HEK293 (cell line): ENCODE measurements at regions not wholly inside any gene's neighbourhood (a gene's known extent, or its start where the extent isn't known, plus 50 kb on each side); places are given as distances from the start of the nearest gene placed in this dataset.

ENCODE experiments used
- MYNN ChIP-seq: fragments of 450-650 bp; formaldehyde crosslinking; IDR thresholded peaks from 2 replicates; pipeline ENCODE4 v1.5.1; 2016; ENCODE audit warnings: missing biosample characterization, missing genetic modification characterization, borderline replicate concordance
- ZBTB48 ChIP-seq: fragments of 450-650 bp; formaldehyde crosslinking; IDR thresholded peaks from 2 replicates; pipeline ENCODE4 v1.5.1; 2016; ENCODE audit warnings: missing biosample characterization, missing genetic modification characterization
- ZNF311 ChIP-seq: fragments of 450-650 bp; formaldehyde crosslinking; IDR thresholded peaks from 2 replicates; pipeline ENCODE4 v1.5.1; 2017; ENCODE audit warnings: missing biosample characterization, missing genetic modification characterization, borderline replicate concordance
- ZNF341 ChIP-seq: fragments of 450-650 bp; formaldehyde crosslinking; IDR thresholded peaks from 2 replicates; pipeline ENCODE4; 2016; ENCODE audit warnings: low read depth, missing biosample characterization, missing genetic modification characterization
- ZNF394 ChIP-seq: fragments of 450-650 bp; formaldehyde crosslinking; IDR thresholded peaks from 2 replicates; pipeline ENCODE4 v1.5.1; 2016; ENCODE audit warnings: missing biosample characterization, missing genetic modification characterization, mild to moderate bottlenecking, moderate library complexity, borderline replicate concordance
- ZSCAN30 ChIP-seq: fragments of 450-650 bp; IDR thresholded peaks from 2 replicates; pipeline ENCODE4 v1.5.1; 2018; ENCODE audit warnings: missing biosample characterization, mild to moderate bottlenecking, missing genetic modification characterization, moderate library complexity
- TF ChIP-seq, protein P1 (sequence below): fragments of 450-650 bp; formaldehyde crosslinking; IDR thresholded peaks from 2 replicates; pipeline ENCODE4 v1.5.1; 2016; ENCODE audit warnings: missing biosample characterization, missing genetic modification characterization

DNA sequence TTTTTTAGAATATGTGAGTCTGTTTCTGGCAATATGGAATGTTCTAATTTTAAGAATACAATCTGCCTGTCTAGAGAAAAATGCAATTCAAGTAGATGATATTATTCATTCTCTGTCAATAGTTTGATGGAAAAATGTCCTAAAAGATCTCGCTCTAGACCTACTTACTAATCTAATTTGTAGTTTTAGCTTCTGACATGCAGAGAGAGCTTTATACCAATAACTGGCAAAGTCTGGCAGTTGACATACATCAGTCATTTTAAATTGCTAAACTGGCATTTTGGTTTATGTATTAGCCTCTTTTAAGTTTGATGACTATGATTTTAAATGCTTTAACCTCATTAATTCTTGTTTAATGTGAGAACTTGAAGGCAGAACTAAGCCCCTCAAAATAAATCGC lies 355.0 kb upstream of the CDH10 start:
- TF ChIP-seq, protein P1, sequence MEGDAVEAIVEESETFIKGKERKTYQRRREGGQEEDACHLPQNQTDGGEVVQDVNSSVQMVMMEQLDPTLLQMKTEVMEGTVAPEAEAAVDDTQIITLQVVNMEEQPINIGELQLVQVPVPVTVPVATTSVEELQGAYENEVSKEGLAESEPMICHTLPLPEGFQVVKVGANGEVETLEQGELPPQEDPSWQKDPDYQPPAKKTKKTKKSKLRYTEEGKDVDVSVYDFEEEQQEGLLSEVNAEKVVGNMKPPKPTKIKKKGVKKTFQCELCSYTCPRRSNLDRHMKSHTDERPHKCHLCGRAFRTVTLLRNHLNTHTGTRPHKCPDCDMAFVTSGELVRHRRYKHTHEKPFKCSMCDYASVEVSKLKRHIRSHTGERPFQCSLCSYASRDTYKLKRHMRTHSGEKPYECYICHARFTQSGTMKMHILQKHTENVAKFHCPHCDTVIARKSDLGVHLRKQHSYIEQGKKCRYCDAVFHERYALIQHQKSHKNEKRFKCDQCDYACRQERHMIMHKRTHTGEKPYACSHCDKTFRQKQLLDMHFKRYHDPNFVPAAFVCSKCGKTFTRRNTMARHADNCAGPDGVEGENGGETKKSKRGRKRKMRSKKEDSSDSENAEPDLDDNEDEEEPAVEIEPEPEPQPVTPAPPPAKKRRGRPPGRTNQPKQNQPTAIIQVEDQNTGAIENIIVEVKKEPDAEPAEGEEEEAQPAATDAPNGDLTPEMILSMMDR = no peak
- TF ChIP-seq ZNF394 (tag by site-specific recombination) (no peak), ZNF311 (no peak), ZBTB48 (no peak), ZNF341 (tag by site-specific recombination) (no peak), MYNN (tag by site-specific recombination) (no peak), ZSCAN30 (tag by site-specific recombination) (no peak)
